Upper lobe of right lung (tissue), 1 donor: ENCODE measurements at regions not wholly inside any gene's neighbourhood (a gene's known extent, or its start where the extent isn't known, plus 50 kb on each side); places are given as distances from the start of the nearest gene placed in this dataset.

ENCODE experiments used
- ATAC-seq: fragments of 200-7000 bp; cut with Tn5 transposase; one replicate; pipeline ENCODE4 v1.9.1; 2020; ENCODE audit warnings: mild to moderate bottlenecking, moderate library complexity
- DNase-seq: peaks from one replicate; pipeline ENCODE4 v3.0.0-alpha.2; 2020
- H3K27ac ChIP-seq: fragments of 200-600 bp; one replicate; pipeline ENCODE4 v1.8.0; 2022
- H3K27me3 ChIP-seq: fragments of 200-600 bp; one replicate; pipeline ENCODE4 v1.8.0; 2022; ENCODE audit warnings: mild to moderate bottlenecking
- H3K36me3 ChIP-seq: fragments of 200-600 bp; one replicate; pipeline ENCODE4 v1.8.0; 2022
- H3K4me1 ChIP-seq: fragments of 200-600 bp; one replicate; pipeline ENCODE4 v1.8.0; 2022
- H3K4me3 ChIP-seq: fragments of 200-600 bp; one replicate; pipeline ENCODE4 v1.8.0; 2022; ENCODE audit warnings: mild to moderate bottlenecking
- H3K9me3 ChIP-seq: fragments of 200-600 bp; one replicate; pipeline ENCODE4 v1.8.0; 2022
- intact Hi-C: fragments of 100-400 bp; cut with DNase I; formaldehyde crosslinking; loops from one replicate; pipeline ENCODE4 v1.11.0; 2022
- TF ChIP-seq, protein P1 (sequence below): fragments of 200-600 bp; IDR thresholded peaks from one replicate; pipeline ENCODE4 v1.8.0; 2022; ENCODE audit warnings: antibody characterized with exemption
- donor health status: DM: no; HTN: yes; CAD: no; lungs with severe emphysema.

DNA sequence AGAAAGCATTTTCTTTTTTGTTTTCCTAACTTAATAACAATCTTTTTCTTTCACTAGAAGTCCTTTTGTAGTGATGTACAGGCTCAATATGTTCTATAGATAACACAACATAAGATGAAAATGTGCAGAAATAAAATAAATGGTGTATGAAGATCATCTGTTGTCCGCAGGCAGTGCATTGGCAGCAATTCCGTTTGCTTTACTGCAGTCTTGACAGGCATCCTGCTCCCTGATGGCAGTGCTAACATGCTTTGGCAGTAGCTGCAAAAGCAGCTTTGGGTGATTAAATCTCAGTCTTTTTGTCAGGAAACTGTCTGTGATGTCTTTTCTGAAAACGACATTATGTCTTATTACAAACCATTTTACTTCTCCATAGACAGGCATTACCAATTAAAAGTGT is 131.4 kb downstream of the TRAM1L1 start:
- no peak overlapping the region for H3K4me3 ChIP-seq

DNA sequence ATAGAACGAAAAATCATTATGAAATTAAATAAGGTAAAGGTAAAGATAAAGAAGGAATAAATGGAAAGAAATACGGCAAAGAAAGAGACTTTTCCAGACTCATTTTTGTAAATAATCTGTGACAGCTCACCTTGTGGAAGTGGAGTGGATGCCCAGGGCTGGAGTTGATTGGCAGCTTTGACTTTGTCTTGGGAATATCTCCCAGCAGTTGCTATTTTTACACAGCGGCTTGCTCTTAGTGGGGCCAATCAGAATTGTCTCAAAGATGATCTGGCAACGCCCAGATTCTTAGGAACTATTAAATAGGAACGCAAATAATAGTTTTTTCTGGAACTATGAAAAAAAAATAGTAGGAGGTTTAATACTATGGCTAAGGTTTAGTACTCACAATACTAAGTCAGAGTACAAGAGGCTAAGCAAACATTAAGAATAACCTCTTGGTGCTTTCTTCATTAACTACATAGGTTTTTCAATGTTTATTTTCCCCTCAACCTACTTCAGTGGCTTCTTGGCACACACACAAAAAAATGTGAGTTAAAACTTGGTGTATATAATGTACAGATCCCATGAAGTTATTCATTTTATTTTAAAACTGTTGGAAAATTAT is 132.7 kb downstream of the TRAM1L1 start:
- H3K4me1 ChIP-seq, result no peaks in the 10 kb centered on the region
- TF ChIP-seq, protein P1, sequence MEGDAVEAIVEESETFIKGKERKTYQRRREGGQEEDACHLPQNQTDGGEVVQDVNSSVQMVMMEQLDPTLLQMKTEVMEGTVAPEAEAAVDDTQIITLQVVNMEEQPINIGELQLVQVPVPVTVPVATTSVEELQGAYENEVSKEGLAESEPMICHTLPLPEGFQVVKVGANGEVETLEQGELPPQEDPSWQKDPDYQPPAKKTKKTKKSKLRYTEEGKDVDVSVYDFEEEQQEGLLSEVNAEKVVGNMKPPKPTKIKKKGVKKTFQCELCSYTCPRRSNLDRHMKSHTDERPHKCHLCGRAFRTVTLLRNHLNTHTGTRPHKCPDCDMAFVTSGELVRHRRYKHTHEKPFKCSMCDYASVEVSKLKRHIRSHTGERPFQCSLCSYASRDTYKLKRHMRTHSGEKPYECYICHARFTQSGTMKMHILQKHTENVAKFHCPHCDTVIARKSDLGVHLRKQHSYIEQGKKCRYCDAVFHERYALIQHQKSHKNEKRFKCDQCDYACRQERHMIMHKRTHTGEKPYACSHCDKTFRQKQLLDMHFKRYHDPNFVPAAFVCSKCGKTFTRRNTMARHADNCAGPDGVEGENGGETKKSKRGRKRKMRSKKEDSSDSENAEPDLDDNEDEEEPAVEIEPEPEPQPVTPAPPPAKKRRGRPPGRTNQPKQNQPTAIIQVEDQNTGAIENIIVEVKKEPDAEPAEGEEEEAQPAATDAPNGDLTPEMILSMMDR, result no peak
- intact Hi-C loops, result no loop called here
- H3K4me3 ChIP-seq, result no peak overlapping the region
- no peaks in the 10 kb centered on the region for H3K36me3 ChIP-seq
- H3K27ac ChIP-seq, result no peak overlapping the region
- no peaks in the 10 kb centered on the region for H3K9me3 ChIP-seq
- no peaks in the 10 kb centered on the region for H3K27me3 ChIP-seq
- ATAC-seq (no peak), DNase-seq (no peak)

More for the DNA sequence above, 131.4 kb downstream of the TRAM1L1 start:
- Histone ChIP-seq H3K9me3 (no peaks in the 10 kb centered on the region), H3K27ac (no peak overlapping the region), H3K36me3 (no peaks in the 10 kb centered on the region), H3K27me3 (no peaks in the 10 kb centered on the region), H3K4me1 (no peaks in the 10 kb centered on the region)
- DNase-seq (no peak), ATAC-seq (no peak)
- TF ChIP-seq, protein P1, result no peak
- intact Hi-C loops, result no loop called here

DNA sequence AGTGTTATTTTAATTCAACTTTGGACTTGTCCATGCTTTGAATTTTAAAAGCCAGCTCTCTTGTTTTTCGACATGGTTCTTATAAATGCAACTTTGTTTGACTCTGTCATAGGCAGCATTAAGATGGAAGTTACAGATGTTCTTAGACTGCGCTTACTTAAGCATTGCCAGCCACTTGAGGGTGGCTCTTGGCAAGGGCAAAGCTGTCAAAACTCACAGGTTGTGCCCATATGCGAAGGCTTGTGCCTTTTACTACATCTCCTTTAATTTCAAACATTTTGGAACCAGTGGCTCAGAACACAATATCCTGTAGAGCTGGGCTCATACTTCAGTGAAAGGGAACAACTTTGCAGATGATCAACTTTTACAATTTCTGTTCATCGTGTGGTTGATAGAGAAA is 135.5 kb downstream of the TRAM1L1 start:
- H3K27ac ChIP-seq, result no peak overlapping the region
- no peaks in the 10 kb centered on the region for H3K9me3 ChIP-seq
- H3K36me3 ChIP-seq, result no peaks in the 10 kb centered on the region
- intact Hi-C loops, result no loop called here
- H3K27me3 ChIP-seq, result no peaks in the 10 kb centered on the region
- no peak overlapping the region for H3K4me3 ChIP-seq
- ATAC-seq, result no peak
- no peaks in the 10 kb centered on the region for H3K4me1 ChIP-seq
- TF ChIP-seq, protein P1, result no peak
- DNase-seq, result no peak

DNA sequence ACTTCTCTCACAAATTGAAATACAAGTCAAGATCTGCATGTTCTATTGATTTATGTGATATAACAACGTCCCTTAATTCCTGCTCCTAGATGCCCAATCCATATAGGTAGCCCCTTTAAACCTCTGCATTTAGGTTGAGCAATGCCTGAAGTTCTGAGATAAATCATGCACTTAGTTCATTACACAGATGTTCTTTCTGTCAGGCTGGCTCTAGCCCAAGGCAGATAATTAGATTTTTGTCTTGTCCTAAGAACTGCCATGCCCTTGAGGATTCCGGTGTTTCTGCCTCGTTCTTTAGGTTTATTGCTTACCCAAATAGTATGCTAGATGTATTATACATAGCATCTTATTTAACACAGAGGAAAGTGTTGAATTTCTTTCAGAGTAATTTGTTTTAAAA is 143.1 kb downstream of the TRAM1L1 start:
- no peak for ATAC-seq
- no peak for DNase-seq
- Histone ChIP-seq H3K4me3 (no peak overlapping the region), H3K27ac (no peak overlapping the region), H3K36me3 (no peaks in the 10 kb centered on the region), H3K9me3 (no peaks in the 10 kb centered on the region), H3K27me3 (no peaks in the 10 kb centered on the region), H3K4me1 (no peaks in the 10 kb centered on the region)
- TF ChIP-seq, protein P1, result no peak
- intact Hi-C loops, result no loop called here

DNA sequence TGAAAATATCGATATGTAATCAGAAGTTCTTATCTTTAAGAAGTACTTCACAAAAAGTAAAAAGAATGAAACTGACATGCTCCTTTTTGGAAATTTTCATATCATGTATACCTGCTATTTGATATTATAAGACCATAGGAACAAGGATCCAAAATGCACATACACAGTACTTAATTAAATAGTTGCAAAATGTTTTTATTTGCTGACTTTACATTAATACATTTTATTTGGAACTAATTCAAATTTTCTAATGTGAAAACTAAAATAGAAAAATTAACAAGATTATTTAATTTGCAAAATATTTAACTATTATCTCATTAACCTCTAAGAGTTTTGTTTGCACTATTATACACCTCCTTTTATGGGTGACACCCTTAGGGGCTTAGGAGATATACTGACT is 155.0 kb downstream of the TRAM1L1 start:
- no peaks in the 10 kb centered on the region for H3K36me3 ChIP-seq
- no peak overlapping the region for H3K4me3 ChIP-seq
- H3K4me1 ChIP-seq, result no peaks in the 10 kb centered on the region
- H3K27ac ChIP-seq, result no peak overlapping the region
- intact Hi-C loops, result no loop called here
- no peaks in the 10 kb centered on the region for H3K9me3 ChIP-seq
- H3K27me3 ChIP-seq, result no peaks in the 10 kb centered on the region
- DNase-seq (no peak), ATAC-seq (no peak)
- TF ChIP-seq, protein P1, result no peak
